SK-N-SH treated with all-trans-retinoic acid at 6 μM for 48 hours (cell line): ENCODE measurements at regions not wholly inside any gene's neighbourhood (a gene's known extent, or its start where the extent isn't known, plus 50 kb on each side); places are given as distances from the start of the nearest gene placed in this dataset.
"Not testable (repeated sequence)": the region's sequence is repeated elsewhere in the genome, so short reads cannot be mapped to it uniquely, and the experiment has no call there.

Experiments used
- BACH2 ChIP-seq: fragments of 250-450 bp; sonication (Bioruptor Pico); IDR thresholded peaks from 2 replicates; pipeline ENCODE4 v1.9.0; 2021; ENCODE audit warnings: mild to moderate bottlenecking, borderline replicate concordance
- ISL1 ChIP-seq: fragments of 250-450 bp; sonication (Bioruptor Pico); IDR thresholded peaks from 2 replicates; pipeline ENCODE4 v2.1.2; 2022; ENCODE audit warnings: mild to moderate bottlenecking, moderate library complexity

- TF ChIP-seq BACH2, ISL1: not testable (repeated sequence)
These were observed 81.8 kb upstream of the NXPH1 start for GRCh38 chr7:8351654-8352053.
